ENCODE measurements at regions not wholly inside any gene's neighbourhood (a gene's known extent, or its start where the extent isn't known, plus 50 kb on each side); places are given as distances from the start of the nearest gene placed in this dataset.

GRCh38 chr18:37717656-37718055 lies 152.1 kb upstream of the CELF4 start (continued):
- TF ChIP-seq EP300 (IDR thresholded peaks at IDR 0.05; ENCODE audit: borderline replicate concordance in 1 of 2, low read depth in 2 of 2, low read length in 2 of 2) = no peak
- no peak for TF ChIP-seq BACH1 (IDR thresholded peaks at IDR 0.05; ENCODE audit: low read length)
- TF ChIP-seq SRF (IDR thresholded peaks at IDR 0.05; ENCODE audit: low read depth, low read length) = no peak
- no peak for TF ChIP-seq JUND (IDR thresholded peaks at IDR 0.05; ENCODE audit: low read length)
- no peak for TF ChIP-seq ZNF274 (IDR thresholded peaks at IDR 0.05; ENCODE audit: borderline replicate concordance, extremely low read depth, low read length)

Data from H1 (cell line).